ENCODE measurements at regions not wholly inside any gene's neighbourhood (a gene's known extent, or its start where the extent isn't known, plus 50 kb on each side); places are given as distances from the start of the nearest gene placed in this dataset.

GRCh38 chr6:49269190-49269589 is 193.9 kb downstream of the MMUT start:
- H3K27me3 ChIP-seq: no peaks in the 10 kb centered on the region
- H3K27ac ChIP-seq: no peak overlapping the region
- no peaks in the 10 kb centered on the region for H3K36me3 ChIP-seq
- no peak for TF ChIP-seq CTCF (IDR thresholded peaks at IDR 0.05)
- H3K9me3 ChIP-seq: no peaks in the 10 kb centered on the region
- no peaks in the 10 kb centered on the region for H3K4me1 ChIP-seq
- H3K4me3 ChIP-seq: no peak overlapping the region
- intact Hi-C loops (cut with DNase I): no loop called here
- no peak for DNase-seq (ENCODE audit: low spot score in 2 of 2)

GRCh38 chr6:49264909-49265308 is 198.1 kb downstream of the MMUT start:
- no peaks in the 10 kb centered on the region for H3K27me3 ChIP-seq
- no peak overlapping the region for H3K27ac ChIP-seq
- H3K4me1 ChIP-seq: no peaks in the 10 kb centered on the region
- no peak overlapping the region for H3K4me3 ChIP-seq
- DNase-seq (ENCODE audit: low spot score in 2 of 2): no peak
- no peaks in the 10 kb centered on the region for H3K9me3 ChIP-seq
- TF ChIP-seq CTCF (IDR thresholded peaks at IDR 0.05): no peak
- intact Hi-C loops (cut with DNase I): no loop called here
- H3K36me3 ChIP-seq: no peaks in the 10 kb centered on the region

GRCh38 chr6:49264496-49264895 is 198.6 kb downstream of the MMUT start:
- Histone ChIP-seq H3K27ac (no peak overlapping the region), H3K9me3 (no peaks in the 10 kb centered on the region), H3K36me3 (no peaks in the 10 kb centered on the region), H3K4me3 (no peak overlapping the region), H3K4me1 (no peaks in the 10 kb centered on the region), H3K27me3 (no peaks in the 10 kb centered on the region)
- intact Hi-C loops (cut with DNase I): no loop called here
- no peak for TF ChIP-seq CTCF (IDR thresholded peaks at IDR 0.05)
- DNase-seq (ENCODE audit: low spot score in 2 of 2): no peak

- TF ChIP-seq CTCF (IDR thresholded peaks at IDR 0.05): no peak
- intact Hi-C loops (cut with DNase I): no loop called here
- H3K4me1 ChIP-seq: no peaks in the 10 kb centered on the region
Observed at GRCh38 chr6:49257549-49257948, 205.5 kb downstream of the MMUT start.

GRCh38 chr6:49255335-49255734 is 207.7 kb downstream of the MMUT start:
- DNase-seq (ENCODE audit: low spot score in 2 of 2): no peak
- Histone ChIP-seq H3K9me3 (no peaks in the 10 kb centered on the region), H3K4me3 (no peak overlapping the region), H3K4me1 (no peaks in the 10 kb centered on the region), H3K27me3 (no peaks in the 10 kb centered on the region), H3K27ac (no peak overlapping the region), H3K36me3 (no peaks in the 10 kb centered on the region)
- no peak for TF ChIP-seq CTCF (IDR thresholded peaks at IDR 0.05)
- intact Hi-C loops (cut with DNase I): no loop called here

More at GRCh38 chr6:49257549-49257948, 205.5 kb downstream of the MMUT start:
- Histone ChIP-seq H3K36me3 (no peaks in the 10 kb centered on the region), H3K27ac (no peak overlapping the region), H3K4me3 (no peak overlapping the region), H3K27me3 (no peaks in the 10 kb centered on the region), H3K9me3 (no peaks in the 10 kb centered on the region)
- DNase-seq (ENCODE audit: low spot score in 2 of 2): no peak

GRCh38 chr6:49252901-49253300 is 210.2 kb downstream of the MMUT start:
- H3K9me3 ChIP-seq: no peaks in the 10 kb centered on the region
- intact Hi-C loops (cut with DNase I): no loop called here
- H3K27ac ChIP-seq: no peak overlapping the region
- H3K36me3 ChIP-seq: no peaks in the 10 kb centered on the region
- no peaks in the 10 kb centered on the region for H3K4me1 ChIP-seq
- H3K27me3 ChIP-seq: no peaks in the 10 kb centered on the region
- no peak for DNase-seq (ENCODE audit: low spot score in 2 of 2)
- no peak for TF ChIP-seq CTCF (IDR thresholded peaks at IDR 0.05)
- no peak overlapping the region for H3K4me3 ChIP-seq

Measured in ascending aorta (tissue), 2 donors.